ENCODE measurements at regions not wholly inside any gene's neighbourhood (a gene's known extent, or its start where the extent isn't known, plus 50 kb on each side); places are given as distances from the start of the nearest gene placed in this dataset.

GRCh38 chr2:239540174-239540573 is 139.4 kb upstream of the HDAC4 start:
- TF ChIP-seq CTCF (conservative IDR thresholded peaks at IDR 0.05 in 1 of 2, IDR thresholded peaks at IDR 0.05 in 1 of 2; ENCODE audit: low read depth in 1 of 2, low read length in 2 of 2) (no peak), EZH2 (IDR thresholded peaks at IDR 0.05; ENCODE audit: low read length, missing control alignments) (no peak)
